ENCODE measurements at regions not wholly inside any gene's neighbourhood (a gene's known extent, or its start where the extent isn't known, plus 50 kb on each side); places are given as distances from the start of the nearest gene placed in this dataset.

GRCh38 chr2:10978090-10978670 lies 66.4 kb downstream of the KCNF1 start:
- TF ChIP-seq POLR2A (IDR thresholded peaks at IDR 0.05; ENCODE audit: extremely low read depth, insufficient read length) (no peak), CTCF (IDR thresholded peaks at IDR 0.05; ENCODE audit: low read depth, low read length) (no peak), MAX (IDR thresholded peaks at IDR 0.05; ENCODE audit: low read depth, low read length) (no peak)

Measured in NB4 (cell line).